ENCODE measurements at regions not wholly inside any gene's neighbourhood (a gene's known extent, or its start where the extent isn't known, plus 50 kb on each side); places are given as distances from the start of the nearest gene placed in this dataset.
"Not testable (repeated sequence)": the region's sequence is repeated elsewhere in the genome, so short reads cannot be mapped to it uniquely, and the experiment has no call there.

DNA sequence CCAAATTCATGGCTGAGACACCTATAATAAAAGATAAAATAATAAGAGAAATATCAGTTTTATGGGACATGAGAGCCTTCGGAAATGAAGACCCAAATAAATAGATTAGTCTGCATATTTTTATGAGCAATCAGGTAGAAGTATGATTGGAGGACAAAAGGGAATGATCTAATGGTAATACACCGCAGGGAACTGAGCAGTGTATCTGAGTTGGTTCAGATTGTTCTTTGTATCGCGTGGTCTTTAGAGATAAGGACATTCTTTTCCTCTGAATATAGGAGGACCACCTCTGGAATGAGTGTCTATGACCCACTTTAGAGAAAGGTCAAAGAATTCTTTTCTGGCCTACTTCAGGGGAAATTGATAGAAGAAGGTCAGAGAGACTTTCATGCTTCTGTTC, 801.8 kb upstream of the CHD1 start:
- H3K4me2 ChIP-seq (replicated peaks; ENCODE audit: extremely low read depth, low read length, poor library complexity, severe bottlenecking); H4K20me1 ChIP-seq (ENCODE audit: insufficient read depth, low read length); H3K9ac ChIP-seq (ENCODE audit: insufficient read depth, low read length, poor library complexity, severe bottlenecking); H2AFZ ChIP-seq (ENCODE audit: insufficient read depth, low read depth, low read length, poor library complexity, severe bottlenecking); H3K4me1 Mint-ChIP-seq; H3K79me2 ChIP-seq (ENCODE audit: insufficient read depth, low read length); H3K27ac ChIP-seq (ENCODE audit: low read depth in 1 of 2, low read length in 2 of 2); DNase-seq; H3K36me3 Mint-ChIP-seq; H3K9me3 Mint-ChIP-seq; H3K27me3 ChIP-seq (ENCODE audit: control insufficient read depth in 2 of 2, insufficient read depth in 2 of 2, low read length in 2 of 2); H3K27ac Mint-ChIP-seq; H3K4me3 ChIP-seq (replicated peaks in 1 of 3; ENCODE audit: low read depth in 2 of 3, low read length in 3 of 3); intact Hi-C loops (cut with micrococcal nuclease); H3K4me1 ChIP-seq (ENCODE audit: control insufficient read depth in 1 of 2, insufficient read depth in 2 of 2, low read length in 2 of 2); H3K27me3 Mint-ChIP-seq (ENCODE audit: low read depth in 3 of 3); H3K9me3 ChIP-seq (replicated peaks in 1 of 2; ENCODE audit: control insufficient read depth in 1 of 2, insufficient read depth in 1 of 2, low read length in 2 of 2); H3K4me3 Mint-ChIP-seq; H3K36me3 ChIP-seq (replicated peaks in 1 of 2; ENCODE audit: control insufficient read depth in 1 of 2, insufficient read depth in 2 of 2, low read length in 2 of 2): not testable (repeated sequence)
- WGBS (ENCODE audit: insufficient coverage): no CpG with 5 or more reads among the region's 4 CpGs

- Mint-ChIP-seq H3K27ac (no peak overlapping the region), H3K4me1 (no peaks in the 10 kb centered on the region), H3K36me3 (no peaks in the 10 kb centered on the region), H3K9me3 (peaks cover 0 to 2% (median 0%) of the 10 kb centered on the region in 7 donors), H3K4me3 (no peak overlapping the region), H3K27me3 (ENCODE audit: low read depth in 3 of 3) (no peaks in the 10 kb centered on the region)
- Histone ChIP-seq H3K36me3 (replicated peaks in 1 of 2; ENCODE audit: control insufficient read depth in 1 of 2, insufficient read depth in 2 of 2, low read length in 2 of 2) (no peaks in the 10 kb centered on the region), H3K9ac (ENCODE audit: insufficient read depth, low read length, poor library complexity, severe bottlenecking) (no peak overlapping the region), H3K4me1 (ENCODE audit: control insufficient read depth in 1 of 2, insufficient read depth in 2 of 2, low read length in 2 of 2) (no peaks in the 10 kb centered on the region), H3K4me2 (replicated peaks; ENCODE audit: extremely low read depth, low read length, poor library complexity, severe bottlenecking) (no peak overlapping the region), H3K4me3 (replicated peaks in 1 of 3; ENCODE audit: low read depth in 2 of 3, low read length in 3 of 3) (no peak overlapping the region), H3K27me3 (ENCODE audit: control insufficient read depth in 2 of 2, insufficient read depth in 2 of 2, low read length in 2 of 2) (no peaks in the 10 kb centered on the region), H3K9me3 (replicated peaks in 1 of 2; ENCODE audit: control insufficient read depth in 1 of 2, insufficient read depth in 1 of 2, low read length in 2 of 2) (no peaks in the 10 kb centered on the region), H3K27ac (ENCODE audit: low read depth in 1 of 2, low read length in 2 of 2) (no peak overlapping the region), H4K20me1 (ENCODE audit: insufficient read depth, low read length) (no peaks in the 10 kb centered on the region), H2AFZ (ENCODE audit: insufficient read depth, low read depth, low read length, poor library complexity, severe bottlenecking) (no peak overlapping the region), H3K79me2 (ENCODE audit: insufficient read depth, low read length) (no peaks in the 10 kb centered on the region)
- no peak for DNase-seq
- TF ChIP-seq, protein P1, sequence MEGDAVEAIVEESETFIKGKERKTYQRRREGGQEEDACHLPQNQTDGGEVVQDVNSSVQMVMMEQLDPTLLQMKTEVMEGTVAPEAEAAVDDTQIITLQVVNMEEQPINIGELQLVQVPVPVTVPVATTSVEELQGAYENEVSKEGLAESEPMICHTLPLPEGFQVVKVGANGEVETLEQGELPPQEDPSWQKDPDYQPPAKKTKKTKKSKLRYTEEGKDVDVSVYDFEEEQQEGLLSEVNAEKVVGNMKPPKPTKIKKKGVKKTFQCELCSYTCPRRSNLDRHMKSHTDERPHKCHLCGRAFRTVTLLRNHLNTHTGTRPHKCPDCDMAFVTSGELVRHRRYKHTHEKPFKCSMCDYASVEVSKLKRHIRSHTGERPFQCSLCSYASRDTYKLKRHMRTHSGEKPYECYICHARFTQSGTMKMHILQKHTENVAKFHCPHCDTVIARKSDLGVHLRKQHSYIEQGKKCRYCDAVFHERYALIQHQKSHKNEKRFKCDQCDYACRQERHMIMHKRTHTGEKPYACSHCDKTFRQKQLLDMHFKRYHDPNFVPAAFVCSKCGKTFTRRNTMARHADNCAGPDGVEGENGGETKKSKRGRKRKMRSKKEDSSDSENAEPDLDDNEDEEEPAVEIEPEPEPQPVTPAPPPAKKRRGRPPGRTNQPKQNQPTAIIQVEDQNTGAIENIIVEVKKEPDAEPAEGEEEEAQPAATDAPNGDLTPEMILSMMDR (IDR thresholded peaks at IDR 0.05): no peak
- WGBS (ENCODE audit: insufficient coverage): no CpG with 5 or more reads among the region's 2 CpGs
- intact Hi-C loops (cut with micrococcal nuclease): no loop called here
Measured at GRCh38 chr5:99724732-99725290, 796.0 kb upstream of the CHD1 start.
